ENCODE measurements at regions not wholly inside any gene's neighbourhood (a gene's known extent, or its start where the extent isn't known, plus 50 kb on each side); places are given as distances from the start of the nearest gene placed in this dataset.
"Not testable (repeated sequence)": the region's sequence is repeated elsewhere in the genome, so short reads cannot be mapped to it uniquely, and the experiment has no call there.

DNA sequence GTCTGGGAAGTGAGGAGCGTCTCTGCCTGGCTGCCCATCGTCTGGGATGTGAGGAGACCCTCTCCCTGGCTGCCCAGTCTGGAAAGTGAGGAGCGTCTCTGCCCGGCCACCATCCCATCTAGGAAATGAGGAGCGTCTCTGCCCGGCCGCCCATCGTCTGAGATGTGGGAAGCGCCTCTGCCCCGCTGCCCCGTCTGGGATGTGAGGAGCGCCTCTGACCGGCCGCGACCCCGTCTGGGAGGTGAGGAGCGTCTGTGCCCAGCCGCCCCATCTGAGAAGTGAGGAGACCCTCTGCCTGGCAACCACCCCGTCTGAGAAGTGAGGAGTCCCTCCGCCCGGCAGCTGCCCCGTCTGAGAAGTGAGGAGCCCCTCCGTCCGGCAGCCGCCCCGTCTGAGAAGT is 130.5 kb upstream of the BEND6 start:
- TF ChIP-seq, protein P1, sequence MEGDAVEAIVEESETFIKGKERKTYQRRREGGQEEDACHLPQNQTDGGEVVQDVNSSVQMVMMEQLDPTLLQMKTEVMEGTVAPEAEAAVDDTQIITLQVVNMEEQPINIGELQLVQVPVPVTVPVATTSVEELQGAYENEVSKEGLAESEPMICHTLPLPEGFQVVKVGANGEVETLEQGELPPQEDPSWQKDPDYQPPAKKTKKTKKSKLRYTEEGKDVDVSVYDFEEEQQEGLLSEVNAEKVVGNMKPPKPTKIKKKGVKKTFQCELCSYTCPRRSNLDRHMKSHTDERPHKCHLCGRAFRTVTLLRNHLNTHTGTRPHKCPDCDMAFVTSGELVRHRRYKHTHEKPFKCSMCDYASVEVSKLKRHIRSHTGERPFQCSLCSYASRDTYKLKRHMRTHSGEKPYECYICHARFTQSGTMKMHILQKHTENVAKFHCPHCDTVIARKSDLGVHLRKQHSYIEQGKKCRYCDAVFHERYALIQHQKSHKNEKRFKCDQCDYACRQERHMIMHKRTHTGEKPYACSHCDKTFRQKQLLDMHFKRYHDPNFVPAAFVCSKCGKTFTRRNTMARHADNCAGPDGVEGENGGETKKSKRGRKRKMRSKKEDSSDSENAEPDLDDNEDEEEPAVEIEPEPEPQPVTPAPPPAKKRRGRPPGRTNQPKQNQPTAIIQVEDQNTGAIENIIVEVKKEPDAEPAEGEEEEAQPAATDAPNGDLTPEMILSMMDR (IDR thresholded peaks at IDR 0.05; ENCODE audit: insufficient read depth, low read length, poor library complexity, severe bottlenecking) = not testable (repeated sequence)
- TF ChIP-seq EZH2phosphoT487 (conservative IDR thresholded peaks at IDR 0.05; ENCODE audit: low read length) = not testable (repeated sequence)
